Testis (tissue), 2 donors: ENCODE measurements at regions not wholly inside any gene's neighbourhood (a gene's known extent, or its start where the extent isn't known, plus 50 kb on each side); places are given as distances from the start of the nearest gene placed in this dataset.

Source experiments
- CTCF ChIP-seq, 3 experiments: fragments of 450-650 bp in 2 of 3; fragments of 200-600 bp in 1 of 3; sonication (generic) in 1 of 3; IDR thresholded peaks; one replicate each; pipeline ENCODE4 v1.5.1; 2016 to 2019; ENCODE audit warnings: antibody characterized with exemption in 3 of 3, mild to moderate bottlenecking in 2 of 3, moderate library complexity in 1 of 3
- POLR2A ChIP-seq: fragments of 450-650 bp; IDR thresholded peaks from one replicate; pipeline ENCODE4 v1.6.1; 2017; ENCODE audit warnings: antibody characterized with exemption, mild to moderate bottlenecking, moderate library complexity

GRCh38 chr6:2576499-2576898 lies 174.2 kb downstream of the MYLK4 start:
- TF ChIP-seq POLR2A (no peak), CTCF (IDR thresholded peaks at IDR 0.05) (no peak)
